ENCODE measurements at regions not wholly inside any gene's neighbourhood (a gene's known extent, or its start where the extent isn't known, plus 50 kb on each side); places are given as distances from the start of the nearest gene placed in this dataset.

DNA sequence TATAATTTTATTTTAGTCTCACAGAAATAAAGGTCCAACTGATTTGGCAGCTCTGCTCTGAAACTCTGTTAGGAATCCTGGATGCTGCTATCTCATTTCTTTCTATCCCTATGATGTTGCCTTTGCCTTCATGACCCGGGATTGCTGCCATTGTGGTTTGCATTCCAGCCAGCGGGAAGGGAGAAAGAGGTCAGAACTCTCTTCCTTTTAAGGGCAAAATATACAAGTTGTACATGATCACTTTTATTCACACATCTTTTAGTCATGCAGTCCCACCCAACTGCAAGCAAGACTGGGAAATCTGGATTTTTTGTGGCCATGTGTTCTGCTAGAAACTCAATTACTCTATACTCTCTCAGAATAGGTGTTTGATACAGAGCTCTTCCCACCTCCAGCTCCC, 263.1 kb upstream of the ZFP64 start:
- TF ChIP-seq, protein P1, sequence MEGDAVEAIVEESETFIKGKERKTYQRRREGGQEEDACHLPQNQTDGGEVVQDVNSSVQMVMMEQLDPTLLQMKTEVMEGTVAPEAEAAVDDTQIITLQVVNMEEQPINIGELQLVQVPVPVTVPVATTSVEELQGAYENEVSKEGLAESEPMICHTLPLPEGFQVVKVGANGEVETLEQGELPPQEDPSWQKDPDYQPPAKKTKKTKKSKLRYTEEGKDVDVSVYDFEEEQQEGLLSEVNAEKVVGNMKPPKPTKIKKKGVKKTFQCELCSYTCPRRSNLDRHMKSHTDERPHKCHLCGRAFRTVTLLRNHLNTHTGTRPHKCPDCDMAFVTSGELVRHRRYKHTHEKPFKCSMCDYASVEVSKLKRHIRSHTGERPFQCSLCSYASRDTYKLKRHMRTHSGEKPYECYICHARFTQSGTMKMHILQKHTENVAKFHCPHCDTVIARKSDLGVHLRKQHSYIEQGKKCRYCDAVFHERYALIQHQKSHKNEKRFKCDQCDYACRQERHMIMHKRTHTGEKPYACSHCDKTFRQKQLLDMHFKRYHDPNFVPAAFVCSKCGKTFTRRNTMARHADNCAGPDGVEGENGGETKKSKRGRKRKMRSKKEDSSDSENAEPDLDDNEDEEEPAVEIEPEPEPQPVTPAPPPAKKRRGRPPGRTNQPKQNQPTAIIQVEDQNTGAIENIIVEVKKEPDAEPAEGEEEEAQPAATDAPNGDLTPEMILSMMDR (IDR thresholded peaks at IDR 0.05; ENCODE audit: borderline replicate concordance, control extremely low read depth, extremely low read depth, insufficient read depth, missing control alignments): no peak
- in situ Hi-C loops (cut with MboI; ENCODE audit: low sequenced_read_pairs, unreplicated experiment): no loop called here
- DNase-seq (ENCODE audit: low spot score): no peak

DNA sequence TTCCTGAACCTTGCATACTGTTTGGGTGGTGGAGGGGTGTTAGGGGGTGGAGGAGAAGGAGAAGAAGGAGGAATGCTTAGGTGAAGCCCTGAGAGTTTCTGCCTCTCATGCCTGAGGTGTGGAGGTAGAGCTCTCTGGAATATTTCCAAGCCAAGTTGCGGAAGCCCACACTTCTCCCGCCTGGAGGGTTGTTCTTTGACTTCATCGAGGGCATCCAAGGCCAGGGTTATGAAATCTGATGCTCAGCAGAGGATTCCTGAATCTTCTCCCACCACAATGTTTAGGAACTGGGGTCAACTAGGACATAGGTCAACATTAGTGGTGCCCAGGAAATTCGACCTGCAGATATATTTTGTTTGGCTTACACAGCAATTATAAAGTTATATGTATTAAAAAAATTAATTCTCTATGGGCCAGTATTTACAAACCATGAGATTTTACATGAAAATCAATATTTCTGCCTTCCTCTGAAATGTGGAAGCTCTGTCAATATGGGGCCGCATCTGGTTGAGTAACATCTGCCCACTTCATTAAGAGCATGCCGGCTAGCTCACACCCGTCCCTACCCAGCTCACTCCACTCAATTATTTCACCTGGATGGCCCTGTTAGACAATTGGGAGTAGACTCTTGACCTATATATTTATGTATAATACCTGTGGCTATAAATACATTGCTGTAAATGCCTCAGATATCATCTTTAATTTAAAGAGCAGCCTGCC, 257.1 kb upstream of the ZFP64 start:
- in situ Hi-C loops (cut with MboI; ENCODE audit: low sequenced_read_pairs, unreplicated experiment): no loop called here
- TF ChIP-seq, protein P1 (IDR thresholded peaks at IDR 0.05; ENCODE audit: borderline replicate concordance, control extremely low read depth, extremely low read depth, insufficient read depth, missing control alignments): no peak
- no peak for DNase-seq (ENCODE audit: low spot score)

DNA sequence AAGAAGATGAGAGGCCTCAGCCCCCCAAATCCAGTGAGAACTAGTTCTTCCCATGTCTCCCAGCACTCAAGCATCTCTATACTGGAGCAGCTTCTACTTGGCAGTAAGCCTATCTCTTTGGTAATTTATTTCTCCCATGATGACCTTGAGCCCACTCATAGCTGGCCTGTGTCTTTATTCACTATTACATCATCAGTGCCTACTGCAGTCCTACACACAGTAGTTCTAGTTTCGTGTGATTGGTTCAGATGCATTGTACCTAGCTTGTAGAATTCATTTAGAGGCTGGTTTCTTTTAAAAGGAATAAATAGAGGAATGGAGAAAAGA, 255.6 kb upstream of the ZFP64 start:
- TF ChIP-seq, protein P1 (IDR thresholded peaks at IDR 0.05; ENCODE audit: borderline replicate concordance, control extremely low read depth, extremely low read depth, insufficient read depth, missing control alignments): no peak
- in situ Hi-C loops (cut with MboI; ENCODE audit: low sequenced_read_pairs, unreplicated experiment): no loop called here

DNA sequence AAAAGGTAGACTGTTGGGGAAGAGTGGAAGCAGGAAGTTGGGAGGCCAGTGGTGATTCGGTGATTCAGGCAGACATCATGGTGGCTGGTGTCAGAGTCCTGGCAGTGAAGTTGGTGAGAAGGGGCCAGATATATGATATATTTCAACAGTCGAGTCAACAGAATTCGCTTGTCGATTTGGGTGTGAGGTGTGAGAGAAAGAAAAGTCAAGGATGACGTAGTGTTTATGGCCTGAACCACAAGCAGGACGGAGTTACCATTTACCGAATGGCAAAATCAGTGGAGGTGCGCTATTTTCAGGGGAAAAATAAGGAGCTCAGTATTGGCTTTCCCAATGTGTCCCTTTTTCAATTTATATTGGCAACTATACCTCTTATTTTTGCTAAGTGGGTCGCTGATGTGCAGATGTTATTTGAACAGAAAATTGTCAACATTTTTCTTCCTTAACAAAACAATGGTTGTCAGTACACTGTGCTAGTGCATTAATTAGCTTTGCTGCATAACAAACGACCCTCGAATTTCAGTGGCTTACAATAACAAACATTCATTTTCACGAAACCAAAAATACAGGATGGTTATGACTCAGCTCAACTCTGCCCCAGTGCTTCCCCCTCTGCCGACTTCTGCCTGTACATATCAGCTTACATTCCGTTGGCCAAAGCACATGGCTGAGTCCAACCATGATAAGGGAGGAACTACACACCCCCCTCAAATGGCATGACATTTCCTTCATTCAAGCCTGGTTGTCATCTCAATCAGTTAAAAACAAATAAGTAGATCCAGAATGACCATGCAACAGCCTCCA, 255.0 kb upstream of the ZFP64 start:
- DNase-seq (ENCODE audit: low spot score): no peak
- in situ Hi-C loops (cut with MboI; ENCODE audit: low sequenced_read_pairs, unreplicated experiment): no loop called here
- TF ChIP-seq, protein P1 (IDR thresholded peaks at IDR 0.05; ENCODE audit: borderline replicate concordance, control extremely low read depth, extremely low read depth, insufficient read depth, missing control alignments): no peak

More for the DNA sequence above, 255.6 kb upstream of the ZFP64 start:
- DNase-seq (ENCODE audit: low spot score): no peak

DNA sequence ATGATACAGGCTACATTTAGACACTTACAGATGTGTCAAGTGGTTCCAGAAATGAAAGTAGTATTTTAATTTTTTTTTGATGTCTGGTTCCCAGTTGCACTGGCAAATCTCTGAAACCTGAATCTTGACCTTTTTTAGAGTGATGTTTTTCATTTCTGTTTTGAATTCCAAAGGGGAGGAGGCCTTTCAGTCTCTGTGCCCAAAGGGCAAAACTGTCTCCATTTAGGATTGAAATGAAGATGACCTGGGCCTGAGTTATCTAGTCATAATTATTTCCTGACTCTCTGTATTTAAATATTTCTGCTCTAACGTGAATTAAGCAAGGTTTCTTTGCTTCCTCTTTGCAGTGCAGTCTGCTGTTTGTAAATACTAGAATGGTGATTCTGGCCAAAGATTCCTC, 252.9 kb upstream of the ZFP64 start:
- in situ Hi-C loops (cut with MboI; ENCODE audit: low sequenced_read_pairs, unreplicated experiment): no loop called here
- no peak for DNase-seq (ENCODE audit: low spot score)
- TF ChIP-seq, protein P1 (IDR thresholded peaks at IDR 0.05; ENCODE audit: borderline replicate concordance, control extremely low read depth, extremely low read depth, insufficient read depth, missing control alignments): no peak

DNA sequence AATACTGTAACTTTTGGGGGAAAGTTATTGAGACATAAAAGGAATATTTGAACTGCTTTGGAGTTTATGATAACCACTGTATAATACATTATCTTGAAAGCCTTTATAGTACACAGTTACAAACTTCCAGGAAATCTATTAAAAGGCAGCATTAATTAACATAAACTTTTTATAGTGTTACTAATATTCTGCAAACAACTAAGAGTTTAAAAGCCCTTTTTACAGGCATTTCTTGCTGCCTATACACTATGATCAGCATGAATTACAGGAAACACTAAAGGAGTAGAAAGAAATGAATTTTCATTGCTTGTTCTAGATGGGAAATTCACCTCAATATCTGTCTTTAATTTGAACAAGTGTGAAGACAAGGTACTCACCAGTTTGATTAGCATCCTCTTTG, 252.3 kb upstream of the ZFP64 start:
- in situ Hi-C loops (cut with MboI; ENCODE audit: low sequenced_read_pairs, unreplicated experiment): no loop called here
- no peak for DNase-seq (ENCODE audit: low spot score)
- TF ChIP-seq, protein P1 (IDR thresholded peaks at IDR 0.05; ENCODE audit: borderline replicate concordance, control extremely low read depth, extremely low read depth, insufficient read depth, missing control alignments): no peak

Data from GM13976 (cell line).